ENCODE measurements at regions not wholly inside any gene's neighbourhood (a gene's known extent, or its start where the extent isn't known, plus 50 kb on each side); places are given as distances from the start of the nearest gene placed in this dataset.

GRCh38 chr3:59600631-59601030 lies 550.8 kb upstream of the CFAP20DC start:
- no peak for TF ChIP-seq ZNF114 (CRISPR knock-in tag; IDR thresholded peaks at IDR 0.05)
- TF ChIP-seq POLR2AphosphoS5 (IDR thresholded peaks at IDR 0.05; ENCODE audit: low read depth) = no peak
- TF ChIP-seq, protein P1, sequence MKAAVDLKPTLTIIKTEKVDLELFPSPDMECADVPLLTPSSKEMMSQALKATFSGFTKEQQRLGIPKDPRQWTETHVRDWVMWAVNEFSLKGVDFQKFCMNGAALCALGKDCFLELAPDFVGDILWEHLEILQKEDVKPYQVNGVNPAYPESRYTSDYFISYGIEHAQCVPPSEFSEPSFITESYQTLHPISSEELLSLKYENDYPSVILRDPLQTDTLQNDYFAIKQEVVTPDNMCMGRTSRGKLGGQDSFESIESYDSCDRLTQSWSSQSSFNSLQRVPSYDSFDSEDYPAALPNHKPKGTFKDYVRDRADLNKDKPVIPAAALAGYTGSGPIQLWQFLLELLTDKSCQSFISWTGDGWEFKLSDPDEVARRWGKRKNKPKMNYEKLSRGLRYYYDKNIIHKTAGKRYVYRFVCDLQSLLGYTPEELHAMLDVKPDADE (IDR thresholded peaks at IDR 0.05) = no peak
- no peak for TF ChIP-seq NANOG (IDR thresholded peaks at IDR 0.05; ENCODE audit: borderline replicate concordance)
- TF ChIP-seq EZH2 (IDR thresholded peaks at IDR 0.05; ENCODE audit: low read depth, unreplicated experiment) = no peak
- TF ChIP-seq, protein P2, sequence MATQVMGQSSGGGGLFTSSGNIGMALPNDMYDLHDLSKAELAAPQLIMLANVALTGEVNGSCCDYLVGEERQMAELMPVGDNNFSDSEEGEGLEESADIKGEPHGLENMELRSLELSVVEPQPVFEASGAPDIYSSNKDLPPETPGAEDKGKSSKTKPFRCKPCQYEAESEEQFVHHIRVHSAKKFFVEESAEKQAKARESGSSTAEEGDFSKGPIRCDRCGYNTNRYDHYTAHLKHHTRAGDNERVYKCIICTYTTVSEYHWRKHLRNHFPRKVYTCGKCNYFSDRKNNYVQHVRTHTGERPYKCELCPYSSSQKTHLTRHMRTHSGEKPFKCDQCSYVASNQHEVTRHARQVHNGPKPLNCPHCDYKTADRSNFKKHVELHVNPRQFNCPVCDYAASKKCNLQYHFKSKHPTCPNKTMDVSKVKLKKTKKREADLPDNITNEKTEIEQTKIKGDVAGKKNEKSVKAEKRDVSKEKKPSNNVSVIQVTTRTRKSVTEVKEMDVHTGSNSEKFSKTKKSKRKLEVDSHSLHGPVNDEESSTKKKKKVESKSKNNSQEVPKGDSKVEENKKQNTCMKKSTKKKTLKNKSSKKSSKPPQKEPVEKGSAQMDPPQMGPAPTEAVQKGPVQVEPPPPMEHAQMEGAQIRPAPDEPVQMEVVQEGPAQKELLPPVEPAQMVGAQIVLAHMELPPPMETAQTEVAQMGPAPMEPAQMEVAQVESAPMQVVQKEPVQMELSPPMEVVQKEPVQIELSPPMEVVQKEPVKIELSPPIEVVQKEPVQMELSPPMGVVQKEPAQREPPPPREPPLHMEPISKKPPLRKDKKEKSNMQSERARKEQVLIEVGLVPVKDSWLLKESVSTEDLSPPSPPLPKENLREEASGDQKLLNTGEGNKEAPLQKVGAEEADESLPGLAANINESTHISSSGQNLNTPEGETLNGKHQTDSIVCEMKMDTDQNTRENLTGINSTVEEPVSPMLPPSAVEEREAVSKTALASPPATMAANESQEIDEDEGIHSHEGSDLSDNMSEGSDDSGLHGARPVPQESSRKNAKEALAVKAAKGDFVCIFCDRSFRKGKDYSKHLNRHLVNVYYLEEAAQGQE (IDR thresholded peaks at IDR 0.05; ENCODE audit: unreplicated experiment) = no peak
- TF ChIP-seq EZH2phosphoT487 (IDR thresholded peaks at IDR 0.05; ENCODE audit: unreplicated experiment) = no peak
- TF ChIP-seq, protein P3, sequence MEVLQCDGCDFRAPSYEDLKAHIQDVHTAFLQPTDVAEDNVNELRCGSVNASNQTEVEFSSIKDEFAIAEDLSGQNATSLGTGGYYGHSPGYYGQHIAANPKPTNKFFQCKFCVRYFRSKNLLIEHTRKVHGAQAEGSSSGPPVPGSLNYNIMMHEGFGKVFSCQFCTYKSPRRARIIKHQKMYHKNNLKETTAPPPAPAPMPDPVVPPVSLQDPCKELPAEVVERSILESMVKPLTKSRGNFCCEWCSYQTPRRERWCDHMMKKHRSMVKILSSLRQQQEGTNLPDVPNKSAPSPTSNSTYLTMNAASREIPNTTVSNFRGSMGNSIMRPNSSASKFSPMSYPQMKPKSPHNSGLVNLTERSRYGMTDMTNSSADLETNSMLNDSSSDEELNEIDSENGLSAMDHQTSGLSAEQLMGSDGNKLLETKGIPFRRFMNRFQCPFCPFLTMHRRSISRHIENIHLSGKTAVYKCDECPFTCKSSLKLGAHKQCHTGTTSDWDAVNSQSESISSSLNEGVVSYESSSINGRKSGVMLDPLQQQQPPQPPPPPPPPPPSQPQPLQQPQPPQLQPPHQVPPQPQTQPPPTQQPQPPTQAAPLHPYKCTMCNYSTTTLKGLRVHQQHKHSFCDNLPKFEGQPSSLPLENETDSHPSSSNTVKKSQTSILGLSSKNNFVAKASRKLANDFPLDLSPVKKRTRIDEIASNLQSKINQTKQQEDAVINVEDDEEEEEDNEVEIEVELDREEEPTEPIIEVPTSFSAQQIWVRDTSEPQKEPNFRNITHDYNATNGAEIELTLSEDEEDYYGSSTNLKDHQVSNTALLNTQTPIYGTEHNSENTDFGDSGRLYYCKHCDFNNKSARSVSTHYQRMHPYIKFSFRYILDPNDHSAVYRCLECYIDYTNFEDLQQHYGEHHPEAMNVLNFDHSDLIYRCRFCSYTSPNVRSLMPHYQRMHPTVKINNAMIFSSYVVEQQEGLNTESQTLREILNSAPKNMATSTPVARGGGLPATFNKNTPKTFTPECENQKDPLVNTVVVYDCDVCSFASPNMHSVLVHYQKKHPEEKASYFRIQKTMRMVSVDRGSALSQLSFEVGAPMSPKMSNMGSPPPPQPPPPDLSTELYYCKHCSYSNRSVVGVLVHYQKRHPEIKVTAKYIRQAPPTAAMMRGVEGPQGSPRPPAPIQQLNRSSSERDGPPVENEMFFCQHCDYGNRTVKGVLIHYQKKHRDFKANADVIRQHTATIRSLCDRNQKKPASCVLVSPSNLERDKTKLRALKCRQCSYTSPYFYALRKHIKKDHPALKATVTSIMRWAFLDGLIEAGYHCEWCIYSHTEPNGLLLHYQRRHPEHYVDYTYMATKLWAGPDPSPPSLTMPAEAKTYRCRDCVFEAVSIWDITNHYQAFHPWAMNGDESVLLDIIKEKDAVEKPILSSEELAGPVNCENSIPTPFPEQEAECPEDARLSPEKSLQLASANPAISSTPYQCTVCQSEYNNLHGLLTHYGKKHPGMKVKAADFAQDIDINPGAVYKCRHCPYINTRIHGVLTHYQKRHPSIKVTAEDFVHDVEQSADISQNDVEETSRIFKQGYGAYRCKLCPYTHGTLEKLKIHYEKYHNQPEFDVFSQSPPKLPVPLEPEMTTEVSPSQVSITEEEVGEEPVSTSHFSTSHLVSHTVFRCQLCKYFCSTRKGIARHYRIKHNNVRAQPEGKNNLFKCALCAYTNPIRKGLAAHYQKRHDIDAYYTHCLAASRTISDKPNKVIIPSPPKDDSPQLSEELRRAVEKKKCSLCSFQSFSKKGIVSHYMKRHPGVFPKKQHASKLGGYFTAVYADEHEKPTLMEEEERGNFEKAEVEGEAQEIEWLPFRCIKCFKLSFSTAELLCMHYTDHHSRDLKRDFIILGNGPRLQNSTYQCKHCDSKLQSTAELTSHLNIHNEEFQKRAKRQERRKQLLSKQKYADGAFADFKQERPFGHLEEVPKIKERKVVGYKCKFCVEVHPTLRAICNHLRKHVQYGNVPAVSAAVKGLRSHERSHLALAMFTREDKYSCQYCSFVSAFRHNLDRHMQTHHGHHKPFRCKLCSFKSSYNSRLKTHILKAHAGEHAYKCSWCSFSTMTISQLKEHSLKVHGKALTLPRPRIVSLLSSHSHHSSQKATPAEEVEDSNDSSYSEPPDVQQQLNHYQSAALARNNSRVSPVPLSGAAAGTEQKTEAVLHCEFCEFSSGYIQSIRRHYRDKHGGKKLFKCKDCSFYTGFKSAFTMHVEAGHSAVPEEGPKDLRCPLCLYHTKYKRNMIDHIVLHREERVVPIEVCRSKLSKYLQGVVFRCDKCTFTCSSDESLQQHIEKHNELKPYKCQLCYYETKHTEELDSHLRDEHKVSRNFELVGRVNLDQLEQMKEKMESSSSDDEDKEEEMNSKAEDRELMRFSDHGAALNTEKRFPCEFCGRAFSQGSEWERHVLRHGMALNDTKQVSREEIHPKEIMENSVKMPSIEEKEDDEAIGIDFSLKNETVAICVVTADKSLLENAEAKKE (CRISPR knock-in tag; IDR thresholded peaks at IDR 0.05) = no peak
- TF ChIP-seq CTCF (conservative IDR thresholded peaks at IDR 0.05; ENCODE audit: low read depth in 2 of 2) = no peak
- no peak for TF ChIP-seq JUNB (IDR thresholded peaks at IDR 0.05; ENCODE audit: unreplicated experiment)
- TF ChIP-seq STAT1 (IDR thresholded peaks at IDR 0.05; ENCODE audit: unreplicated experiment) = no peak
- no peak for TF ChIP-seq ZNF331 (CRISPR knock-in tag; IDR thresholded peaks at IDR 0.05; ENCODE audit: low read depth)
- TF ChIP-seq CREB1 (CRISPR knock-in tag; IDR thresholded peaks at IDR 0.05; ENCODE audit: low read depth) = no peak
- Mint-ChIP-seq H3K4me3 (no peak overlapping the region), H3K4me1 (peaks cover 2% of the 10 kb centered on the region; the same call in 2 of the 3 replicates), H3K27ac (no peak overlapping the region), H3K9me3 (peaks cover 2% of the 10 kb centered on the region), H3K36me3 (ENCODE audit: low read depth) (peaks cover 2% of the 10 kb centered on the region), H3K27me3 (ENCODE audit: insufficient read depth, low read depth, poor library complexity) (no peaks in the 10 kb centered on the region)
- no peak for DNase-seq (ENCODE audit: low spot score)
- Histone ChIP-seq H3F3A (replicated peaks; ENCODE audit: low read depth) (no peaks in the 10 kb centered on the region), H3K79me2 (replicated peaks; ENCODE audit: insufficient read depth) (no peaks in the 10 kb centered on the region), H3K4me1 (ENCODE audit: insufficient read depth) (0 out of 2 replicates have a peak, but pooled peaks cover 5% of the 10 kb centered on the region), H2AFZ (no peak overlapping the region), H4K20me1 (replicated peaks; ENCODE audit: insufficient read depth) (no peaks in the 10 kb centered on the region), H3K27me3 (ENCODE audit: insufficient read depth) (no peaks in the 10 kb centered on the region), H3K4me3 (no peak overlapping the region), H3K27ac (ENCODE audit: low read depth) (no peak overlapping the region), H3K4me2 (no peak overlapping the region), H3K9me2 (ENCODE audit: insufficient read depth) (0 out of 2 replicates have a peak, but pooled peaks cover 1% of the 10 kb centered on the region), H3K36me3 (ENCODE audit: insufficient read depth) (no peaks in the 10 kb centered on the region)
- ATAC-seq = no peak
